H1 (cell line): ENCODE measurements at regions not wholly inside any gene's neighbourhood (a gene's known extent, or its start where the extent isn't known, plus 50 kb on each side); places are given as distances from the start of the nearest gene placed in this dataset.

Experiments
- CTCF ChIA-PET: fragments of 300-600 bp; sonication (Branson Sonifier 250); formaldehyde crosslinking; loops from one replicate; lab custom pipeline; 2021; ENCODE audit not compliant: partially characterized antibody; lab: Charles Lee
- POLR2A ChIA-PET: fragments of 300-600 bp; sonication (Branson Sonifier 250); formaldehyde crosslinking; loops from one replicate; lab custom pipeline; 2021; ENCODE audit warnings: inconsistent platforms; ENCODE audit not compliant: partially characterized antibody; lab: Charles Lee
- DNase-seq, 2 experiments: peaks; one replicate each; pipeline versions ENCODE4 v3.0.0 to v3.0.0-alpha.2; 2010 to 2022; ENCODE audit warnings: low spot score in 2 of 2, low read depth in 1 of 2, mixed read lengths in 1 of 2
- FAIRE-seq: peaks from 2 replicates; lab custom pipeline; 2011; peaks lifted over from hg19 to GRCh38; lab: Jason Lieb, UNC
- H2AFZ ChIP-seq: 2 replicates; pipeline ENCODE4 v1.8.1; 2012; ENCODE audit warnings: low read length, inconsistent platforms
- H2AK5ac ChIP-seq: 2 replicates; pipeline ENCODE4 v1.6.1; 2013; ENCODE audit warnings: low read depth, low read length
- H2BK120ac ChIP-seq: replicated peaks from 2 replicates; pipeline ENCODE3; 2013; ENCODE audit warnings: low read depth, low read length, inconsistent platforms
- H2BK12ac ChIP-seq: 2 replicates; pipeline ENCODE4 v1.6.1; 2013; ENCODE audit warnings: low read depth, low read length
- H2BK15ac ChIP-seq: 2 replicates; pipeline ENCODE4 v1.6.1; 2013; ENCODE audit warnings: low read length
- H2BK20ac ChIP-seq: 2 replicates; pipeline ENCODE4 v1.6.1; 2013; ENCODE audit warnings: low read length
- H2BK5ac ChIP-seq: 2 replicates; pipeline ENCODE4 v1.6.1; 2013; ENCODE audit warnings: low read depth, low read length
- H3K14ac ChIP-seq: 2 replicates; pipeline ENCODE4 v1.6.1; 2013; ENCODE audit warnings: inconsistent platforms; ENCODE audit not compliant: insufficient read length
- H3K18ac ChIP-seq: 2 replicates; pipeline ENCODE4 v1.6.1; 2013; ENCODE audit warnings: low read length; ENCODE audit errors: extremely low read depth
- H3K23ac ChIP-seq: 2 replicates; pipeline ENCODE4 v1.6.1; 2013; ENCODE audit warnings: inconsistent platforms; ENCODE audit not compliant: insufficient read length
- H3K23me2 ChIP-seq: 2 replicates; pipeline ENCODE4 v1.6.1; 2013; ENCODE audit warnings: low read depth, low read length
- H3K27ac ChIP-seq: 2 replicates; pipeline ENCODE4 v1.6.1; 2011; ENCODE audit warnings: low read depth, low read length, inconsistent platforms
- H3K27me3 ChIP-seq, 4 experiments: replicated peaks in 1 of 4; 1 replicate in 1 of 4; 2 replicates in 3 of 4; pipeline versions ENCODE4 v1.6.1 to v1.8.1; 2011 to 2013; ENCODE audit warnings: low read length in 3 of 4, mild to moderate bottlenecking in 3 of 4, inconsistent platforms in 2 of 4, mixed read lengths in 2 of 4, moderate library complexity in 1 of 4; ENCODE audit not compliant: control insufficient read depth in 3 of 4, insufficient read depth in 3 of 4; ENCODE audit errors: extremely low read depth in 1 of 4
- H3K36me3 ChIP-seq, 4 experiments: 2 replicates each; pipeline versions ENCODE4 v1.6.1 to v1.8.1; 2011 to 2013; ENCODE audit warnings: mild to moderate bottlenecking in 4 of 4, low read length in 3 of 4, moderate library complexity in 2 of 4, control low read depth in 1 of 4, inconsistent platforms in 1 of 4; ENCODE audit not compliant: insufficient read depth in 4 of 4, control insufficient read depth in 2 of 4
- H3K4ac ChIP-seq: replicated peaks from 2 replicates; pipeline ENCODE3; 2013; ENCODE audit warnings: low read length, low read depth, mixed read lengths, inconsistent platforms; ENCODE audit not compliant: insufficient read length
- H3K4me1 ChIP-seq, 4 experiments: replicated peaks in 1 of 4; 1 replicate in 1 of 4; 2 replicates in 3 of 4; pipeline versions ENCODE4 v1.6.1 to v1.8.1; 2011 to 2013; ENCODE audit warnings: low read length in 3 of 4, inconsistent platforms in 2 of 4, mixed read lengths in 1 of 4; ENCODE audit not compliant: insufficient read depth in 4 of 4, control insufficient read depth in 3 of 4
- H3K4me2 ChIP-seq, 2 experiments: 2 replicates each; pipeline versions ENCODE4 v1.6.1 to v1.8.1; 2011 to 2013; ENCODE audit warnings: low read depth in 2 of 2, low read length in 2 of 2, control low read depth in 1 of 2, inconsistent platforms in 1 of 2, mild to moderate bottlenecking in 1 of 2; ENCODE audit not compliant: insufficient read depth in 1 of 2
- H3K4me3 ChIP-seq, 4 experiments: fragments of 200-600, 300-600 bp in 1 of 4; sonication (generic), shearing (Covaris generic), sonication (Bioruptor Twin) in 1 of 4; 2 replicates each; pipeline versions ENCODE4 v1.5.1 to v1.8.1; 2011 to 2016; ENCODE audit warnings: low read length in 4 of 4, low read depth in 3 of 4, control low read depth in 2 of 4, inconsistent platforms in 2 of 4, mild to moderate bottlenecking in 2 of 4, mixed read lengths in 1 of 4, moderate library complexity in 1 of 4; ENCODE audit not compliant: insufficient read depth in 2 of 4; ENCODE audit errors: extremely low read depth in 1 of 4
- H3K56ac ChIP-seq: replicated peaks from 2 replicates; pipeline ENCODE3; 2013; ENCODE audit warnings: low read depth, mild to moderate bottlenecking, mixed read lengths, low read length, inconsistent platforms; ENCODE audit not compliant: insufficient read length
- H3K79me1 ChIP-seq: 2 replicates; pipeline ENCODE4 v1.6.1; 2013; ENCODE audit warnings: low read depth, low read length, control low read depth
- H3K79me2 ChIP-seq, 2 experiments: 2 replicates each; pipeline versions ENCODE4 v1.6.1 to v1.8.1; 2012 to 2013; ENCODE audit warnings: low read length in 2 of 2, mild to moderate bottlenecking in 2 of 2, inconsistent platforms in 1 of 2; ENCODE audit not compliant: insufficient read depth in 2 of 2, control insufficient read depth in 1 of 2
- H3K9ac ChIP-seq, 4 experiments: replicated peaks in 1 of 4; 1 replicate in 1 of 4; 2 replicates in 3 of 4; pipeline versions ENCODE4 v1.6.1 to v1.8.1; 2011 to 2013; ENCODE audit warnings: low read depth in 3 of 4, low read length in 3 of 4, control low read depth in 2 of 4, mild to moderate bottlenecking in 2 of 4, moderate library complexity in 2 of 4, inconsistent platforms in 1 of 4; ENCODE audit errors: extremely low read depth in 1 of 4
- H3K9me3 ChIP-seq, 2 experiments: 2 replicates each; pipeline versions ENCODE4 v1.6.1 to v1.8.1; 2012 to 2013; ENCODE audit warnings: mild to moderate bottlenecking in 2 of 2, moderate library complexity in 2 of 2, control low read depth in 1 of 2, inconsistent platforms in 1 of 2, low read depth in 1 of 2, low read length in 1 of 2, mixed read lengths in 1 of 2; ENCODE audit not compliant: insufficient read depth in 2 of 2
- H4K20me1 ChIP-seq, 2 experiments: replicated peaks in 1 of 2; 2 replicates each; pipeline versions ENCODE3 to v1.8.1; 2011 to 2013; ENCODE audit warnings: inconsistent platforms in 2 of 2, low read length in 2 of 2, mild to moderate bottlenecking in 1 of 2; ENCODE audit not compliant: insufficient read depth in 2 of 2, control insufficient read depth in 1 of 2
- H4K5ac ChIP-seq: 2 replicates; pipeline ENCODE4 v1.6.1; 2013; ENCODE audit warnings: low read length, low read depth, mixed read lengths, inconsistent platforms; ENCODE audit not compliant: insufficient read length
- H4K8ac ChIP-seq: 2 replicates; pipeline ENCODE4 v1.8.0; 2013; ENCODE audit warnings: mild to moderate bottlenecking, moderate library complexity, low read length, inconsistent platforms; ENCODE audit not compliant: insufficient read depth; ENCODE audit errors: extremely low read depth
- H4K91ac ChIP-seq: replicated peaks from 2 replicates; pipeline ENCODE3; 2013; ENCODE audit warnings: low read length, mixed read lengths, inconsistent platforms; ENCODE audit not compliant: insufficient read length
- ASH2L ChIP-seq: fragments of 200-600, 300-600 bp; sonication (generic); IDR thresholded peaks from one replicate; pipeline ENCODE4 v1.7.1; 2017; ENCODE audit warnings: low read length
- CREB1 ChIP-seq: IDR thresholded peaks from 2 replicates; pipeline ENCODE4 v1.6.1; 2012; ENCODE audit warnings: inconsistent platforms
- EGR1 ChIP-seq: IDR thresholded peaks from 2 replicates; pipeline ENCODE4 v1.6.1; 2011; ENCODE audit warnings: low read depth, low read length, borderline replicate concordance
- GABPA ChIP-seq: IDR thresholded peaks from 2 replicates; pipeline ENCODE4 v1.6.1; 2011; ENCODE audit warnings: mild to moderate bottlenecking, low read length, moderate library complexity, borderline replicate concordance; ENCODE audit not compliant: insufficient read depth
- KDM1A ChIP-seq: fragments of 200-600, 300-600 bp; sonication (generic); IDR thresholded peaks from 2 replicates; pipeline ENCODE4 v1.7.1; 2016; ENCODE audit warnings: mild to moderate bottlenecking, low read length, borderline replicate concordance
- KDM5A ChIP-seq: fragments of 200-600 bp; IDR thresholded peaks from 2 replicates; pipeline ENCODE4 v1.7.1; 2012; ENCODE audit warnings: mild to moderate bottlenecking, low read length, inconsistent platforms, mixed read lengths
- SAP30 ChIP-seq: fragments of 300-600 bp; sonication (generic); IDR thresholded peaks from 2 replicates; pipeline ENCODE4 v1.7.1; 2012; ENCODE audit warnings: low read length, moderate library complexity, mild to moderate bottlenecking, inconsistent platforms; ENCODE audit not compliant: insufficient read depth, insufficient replicate concordance
- SUZ12 ChIP-seq: fragments of 200-600 bp; sonication (generic); IDR thresholded peaks from 2 replicates; pipeline ENCODE4 v1.6.1; 2012; ENCODE audit warnings: mild to moderate bottlenecking, inconsistent platforms, low read length, moderate library complexity, mixed read lengths
- TEAD4 ChIP-seq: IDR thresholded peaks from 2 replicates; pipeline ENCODE4 v1.6.1; 2012; ENCODE audit warnings: low read depth, low read length, inconsistent platforms, mixed read lengths
- YY1 ChIP-seq: IDR thresholded peaks from 2 replicates; pipeline ENCODE4 v1.6.1; 2011; ENCODE audit warnings: low read depth, mild to moderate bottlenecking, low read length
- WGBS, 2 experiments: shearing (Covaris generic) in 1 of 2; methylation state at CpG; one replicate each; pipeline versions ENCODE4 v1.1.6 to v1.1.7; 2013 to 2015; ENCODE audit warnings: low lambda C conversion rate in 2 of 2, mixed read lengths in 2 of 2, inconsistent platforms in 1 of 2, low coverage in 1 of 2, missing lambda C conversion rate in 1 of 2; ENCODE audit not compliant: insufficient replicate concordance in 2 of 2, insufficient coverage in 1 of 2, insufficient read length in 1 of 2; ENCODE audit errors: extremely low coverage in 1 of 2, missing lambda C conversion rate in 1 of 2; 5-methylcytosine and 5-hydroxymethylcytosine counted together
- TF ChIP-seq, protein P1 (sequence below): IDR thresholded peaks from 2 replicates; pipeline ENCODE4 v1.6.1; 2011; ENCODE audit warnings: low read depth, mild to moderate bottlenecking, low read length; ENCODE audit not compliant: insufficient read depth

DNA sequence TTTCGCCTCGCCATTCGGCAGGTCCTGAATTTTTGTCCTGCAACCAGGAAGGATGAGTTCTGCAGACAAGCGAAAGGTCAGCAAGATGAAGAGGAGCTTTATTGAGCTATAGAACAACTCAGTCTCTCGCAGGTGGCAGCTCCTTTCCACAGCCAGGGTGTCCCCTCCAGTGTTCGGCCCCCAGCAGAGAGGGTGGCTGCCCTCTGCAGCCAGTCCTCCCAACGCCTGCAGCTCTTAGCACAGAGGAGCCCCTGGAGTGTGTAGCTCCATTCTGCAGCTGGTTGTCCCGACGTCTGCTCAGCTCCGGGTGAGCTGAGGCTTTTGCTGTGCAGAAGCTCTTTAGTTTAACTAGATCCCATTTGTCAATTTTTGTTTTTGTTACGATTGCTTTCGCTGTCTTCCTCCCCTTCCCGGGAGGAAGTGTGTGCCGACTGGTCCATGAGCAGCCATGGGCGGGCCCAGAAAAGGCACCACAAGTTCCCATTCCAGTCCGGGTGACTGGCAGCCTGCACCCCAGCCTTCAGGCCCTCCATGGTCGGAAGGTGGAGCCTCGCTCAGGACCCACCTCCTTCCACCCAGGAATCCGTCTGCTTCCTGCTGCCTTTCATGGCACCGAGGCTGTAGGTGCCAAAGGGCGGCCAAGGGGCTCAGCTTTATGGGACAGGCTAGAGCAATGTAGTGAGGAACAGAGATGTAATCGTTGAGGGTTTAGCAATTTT, 497.8 kb upstream of the CNTN4 start:
- H3K4me2 ChIP-seq = no peak overlapping the region
- POLR2A ChIA-PET = no interaction called here
- no peaks in the 10 kb centered on the region for H3K9me3 ChIP-seq
- H3K23ac ChIP-seq = no peak overlapping the region
- TF ChIP-seq KDM5A (no peak), ASH2L (no peak), YY1 (no peak), TEAD4 (no peak), GABPA (no peak), SAP30 (no peak), CREB1 (no peak), EGR1 (no peak), KDM1A (no peak), SUZ12 (no peak)
- TF ChIP-seq, protein P1, sequence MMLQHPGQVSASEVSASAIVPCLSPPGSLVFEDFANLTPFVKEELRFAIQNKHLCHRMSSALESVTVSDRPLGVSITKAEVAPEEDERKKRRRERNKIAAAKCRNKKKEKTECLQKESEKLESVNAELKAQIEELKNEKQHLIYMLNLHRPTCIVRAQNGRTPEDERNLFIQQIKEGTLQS = no peak
- no peak overlapping the region for H2BK120ac ChIP-seq
- no peak overlapping the region for H3K14ac ChIP-seq
- H4K91ac ChIP-seq = no peak overlapping the region
- no peak overlapping the region for H2BK12ac ChIP-seq
- no peaks in the 10 kb centered on the region for H4K20me1 ChIP-seq
- no peak overlapping the region for H2AFZ ChIP-seq
- H3K79me1 ChIP-seq = no peaks in the 10 kb centered on the region
- no peak overlapping the region for H2AK5ac ChIP-seq
- no peaks in the 10 kb centered on the region for H3K27me3 ChIP-seq
- H2BK20ac ChIP-seq = no peak overlapping the region
- H3K18ac ChIP-seq = no peak overlapping the region
- 90% methylated on average over 18 of the region's 22 CpGs; no CpG with 5 or more reads in 1 of the 2 experiments for WGBS, 2 experiments
- no peaks in the 10 kb centered on the region for H3K36me3 ChIP-seq
- H3K79me2 ChIP-seq = no peaks in the 10 kb centered on the region
- H3K27ac ChIP-seq = no peak overlapping the region
- H3K4me1 ChIP-seq = no peaks in the 10 kb centered on the region
- no peak overlapping the region for H4K5ac ChIP-seq
- H3K56ac ChIP-seq = no peak overlapping the region
- no peak overlapping the region; the same call in 1 of the 2 replicates for H4K8ac ChIP-seq
- no peak overlapping the region for H2BK15ac ChIP-seq
- no peak overlapping the region for H3K9ac ChIP-seq
- no peak for DNase-seq
- H2BK5ac ChIP-seq = no peak overlapping the region
- CTCF ChIA-PET = interaction anchor here (0.8 to 1.7 kb wide), 3 partner anchors 13 to 17 kb away, joined by 3 to 6 read pairs (median 4); no protein-coding TSS in a partner anchor
- no peak for FAIRE-seq
- no peak overlapping the region for H3K4me3 ChIP-seq
- H3K23me2 ChIP-seq = no peaks in the 10 kb centered on the region
- H3K4ac ChIP-seq = no peak overlapping the region
